HepG2 (cell line): ENCODE measurements at regions not wholly inside any gene's neighbourhood (a gene's known extent, or its start where the extent isn't known, plus 50 kb on each side); places are given as distances from the start of the nearest gene placed in this dataset.

Experiments
- ATAC-seq: fragments of 200-7000 bp; cut with Tn5 transposase; 3 replicates; pipeline ENCODE4 v1.9.1; 2020; ENCODE audit warnings: mild to moderate bottlenecking, moderate library complexity
- BruUV-seq: library from RNA; stranded (reverse); fragments of 400-500 nt; replicated peaks from 2 replicates; lab custom pipeline; 2021; lab: Mats Ljungman, UMichigan
- CTCF ChIA-PET: fragments of 300-600 bp; formaldehyde crosslinking; extraction: SDS; loops from one replicate; lab custom pipeline; 2021; ENCODE audit warnings: low total read pairs, inconsistent platforms, low intra/inter-chr PET ratio; lab: Yijun Ruan, JAX
- POLR2A ChIA-PET: fragments of 350-600 bp; sonication (Branson Sonifier 250); formaldehyde crosslinking; loops from one replicate; lab custom pipeline; 2020; ENCODE audit warnings: antibody characterized with exemption, inconsistent platforms; lab: Yijun Ruan, JAX
- DNase-seq: peaks from one replicate; pipeline ENCODE4 v3.0.0-alpha.2; 2015; ENCODE audit warnings: low spot score
- FAIRE-seq: peaks from 3 replicates; lab custom pipeline; 2011; peaks lifted over from hg19 to GRCh38; lab: Jason Lieb, UNC
- H2AFZ ChIP-seq: one replicate; pipeline ENCODE4 v1.6.1; 2011; ENCODE audit warnings: low read length, inconsistent platforms
- H3K27ac ChIP-seq: fragments of 300-600 bp; 3 replicates; pipeline ENCODE4 v1.8.0; 2011; ENCODE audit warnings: mixed run types, mild to moderate bottlenecking, mixed read lengths, low read length, inconsistent platforms; ENCODE audit not compliant: insufficient read depth; ENCODE audit errors: extremely low read length
- H3K27me3 ChIP-seq, 2 experiments: fragments of 200-600 bp in 1 of 2; 2 replicates in 1 of 2; 3 replicates in 1 of 2; pipeline versions ENCODE4 v1.6.0 to v1.8.0; 2011; ENCODE audit warnings: low read length in 2 of 2, mild to moderate bottlenecking in 2 of 2, moderate library complexity in 2 of 2, inconsistent platforms in 1 of 2; ENCODE audit not compliant: insufficient read depth in 2 of 2, control insufficient read depth in 1 of 2
- H3K36me3 ChIP-seq, 2 experiments: fragments of 200-600 bp in 1 of 2; replicated peaks in 1 of 2; 2 replicates in 1 of 2; 3 replicates in 1 of 2; pipeline versions ENCODE4 v1.5.1 to v1.8.0; 2011; ENCODE audit warnings: low read length in 2 of 2, inconsistent platforms in 1 of 2; ENCODE audit not compliant: insufficient read depth in 2 of 2, control insufficient read depth in 1 of 2
- H3K4me1 ChIP-seq: 2 replicates; pipeline ENCODE4 v1.5.1; 2012; ENCODE audit warnings: low read length, inconsistent platforms; ENCODE audit not compliant: insufficient read depth
- H3K4me2 ChIP-seq: 2 replicates; pipeline ENCODE4 v1.6.0; 2011; ENCODE audit warnings: low read depth, low read length, inconsistent platforms
- H3K4me3 ChIP-seq, 3 experiments: fragments of 200-600 bp in 1 of 3; sonication (generic), shearing (Covaris generic) in 1 of 3; replicated peaks in 1 of 3; 2 replicates each; pipeline ENCODE4 v1.5.1; 2011 to 2016; ENCODE audit warnings: low read length in 3 of 3, inconsistent platforms in 2 of 3, low read depth in 2 of 3, mild to moderate bottlenecking in 2 of 3, control low read depth in 1 of 3, mixed read lengths in 1 of 3; ENCODE audit not compliant: insufficient read depth in 1 of 3
- H3K79me2 ChIP-seq: one replicate; pipeline ENCODE4 v1.6.1; 2011; ENCODE audit warnings: low read length, inconsistent platforms; ENCODE audit not compliant: insufficient read depth
- H3K9ac ChIP-seq: 2 replicates; pipeline ENCODE4 v1.6.0; 2011; ENCODE audit warnings: mild to moderate bottlenecking, low read depth, low read length, inconsistent platforms; ENCODE audit not compliant: insufficient read depth
- H3K9me3 ChIP-seq: 2 replicates; pipeline ENCODE4 v1.5.1; 2012; ENCODE audit warnings: mild to moderate bottlenecking, low read length
- H4K20me1 ChIP-seq: 2 replicates; pipeline ENCODE4 v1.6.0; 2011; ENCODE audit warnings: inconsistent platforms, mild to moderate bottlenecking, low read length, moderate library complexity; ENCODE audit not compliant: insufficient read depth
- ARNTL ChIP-seq: sonication (generic); formaldehyde crosslinking; IDR thresholded peaks from 2 replicates; pipeline ENCODE4 v1.4.0; 2020; ENCODE audit warnings: mild to moderate bottlenecking, missing genetic modification reagents
- CCDC6 ChIP-seq: sonication (generic); formaldehyde crosslinking; IDR thresholded peaks from 2 replicates; pipeline ENCODE4 v1.8.1; 2022; ENCODE audit warnings: mild to moderate bottlenecking, missing genetic modification reagents, moderate library complexity
- HINFP ChIP-seq: sonication (generic); formaldehyde crosslinking; IDR thresholded peaks from 2 replicates; pipeline ENCODE4 v1.4.0; 2020; ENCODE audit warnings: low read depth, mild to moderate bottlenecking, missing genetic modification reagents
- IRX3 ChIP-seq: sonication (generic); formaldehyde crosslinking; IDR thresholded peaks from 2 replicates; pipeline ENCODE4 v1.8.1; 2023; ENCODE audit warnings: mild to moderate bottlenecking, low read depth, missing genetic modification reagents, borderline replicate concordance
- KDM1A ChIP-seq: IDR thresholded peaks from 2 replicates; pipeline ENCODE4 v1.6.1; 2016; ENCODE audit warnings: missing compliant biosample characterization
- PBX3 ChIP-seq: sonication (generic); formaldehyde crosslinking; IDR thresholded peaks from 2 replicates; pipeline ENCODE4 v1.8.1; 2023; ENCODE audit warnings: missing genetic modification reagents, inconsistent platforms, borderline replicate concordance
- ZFX ChIP-seq: sonication (generic); formaldehyde crosslinking; IDR thresholded peaks from 2 replicates; pipeline ENCODE4 v1.4.0; 2020; ENCODE audit warnings: mild to moderate bottlenecking, low read depth, missing genetic modification reagents, moderate library complexity
- ZNF260 ChIP-seq: sonication (generic); formaldehyde crosslinking; IDR thresholded peaks from 2 replicates; pipeline ENCODE4 v1.4.0; 2020; ENCODE audit warnings: missing genetic modification reagents, low read depth, mild to moderate bottlenecking, borderline replicate concordance
- ZNF446 ChIP-seq: sonication (generic); formaldehyde crosslinking; IDR thresholded peaks from 2 replicates; pipeline ENCODE4 v1.5.0; 2020; ENCODE audit warnings: mild to moderate bottlenecking, missing genetic modification reagents
- ZNF512B ChIP-seq: sonication (generic); formaldehyde crosslinking; IDR thresholded peaks from 2 replicates; pipeline ENCODE4 v1.5.1; 2020; ENCODE audit warnings: missing genetic modification reagents, mild to moderate bottlenecking, borderline replicate concordance
- ZNF589 ChIP-seq: sonication (generic); formaldehyde crosslinking; conservative IDR thresholded peaks from 2 replicates; pipeline ENCODE4 v1.8.0; 2022; ENCODE audit warnings: mild to moderate bottlenecking, moderate library complexity, missing genetic modification reagents
- WGBS: methylation state at CpG from one replicate; pipeline ENCODE4 v1.1.6; 2017; ENCODE audit warnings: low lambda C conversion rate; 5-methylcytosine and 5-hydroxymethylcytosine counted together
- in situ Hi-C: cut with HindIII; loops from 2 replicates; pipeline ENCODE4 v1.10.0; 2017; ENCODE audit warnings: low pct_unique_long_range_greater_than_20kb; ENCODE audit not compliant: extremely low pct_ligation_motif_present
- intact Hi-C: fragments of 100-400 bp; cut with micrococcal nuclease; formaldehyde crosslinking; loops from one replicate; pipeline ENCODE4 v1.10.0; 2022; ENCODE audit not compliant: unreplicated experiment

GRCh38 chr14:60356906-60357550 is 108.0 kb downstream of the PPM1A start (continued):
- TF ChIP-seq PBX3, result no peak
- TF ChIP-seq IRX3, result no peak
- no peak for TF ChIP-seq ZFX (CRISPR knock-in tag)
- no peak for TF ChIP-seq KDM1A
- TF ChIP-seq ZNF260 (CRISPR knock-in tag), result no peak
- no peak for TF ChIP-seq CCDC6 (CRISPR knock-in tag)
- no peak for TF ChIP-seq ZNF589
- TF ChIP-seq ZNF446 (CRISPR knock-in tag), result no peak

GRCh38 chr14:60357551-60358149 is 108.6 kb downstream of the PPM1A start:
- TF ChIP-seq ARNTL (CRISPR knock-in tag), result no peak
- TF ChIP-seq HINFP, result no peak
- TF ChIP-seq ZNF512B, result no peak
- FAIRE-seq (no peak), ATAC-seq (no peak), DNase-seq (no peak)
- H3K27me3 ChIP-seq, result 0 out of 5 replicates have a peak, but pooled peaks cover 0 to 3% of the 10 kb centered on the region in 2 experiments
- H3K79me2 ChIP-seq, result no peaks in the 10 kb centered on the region
- ChIA-PET POLR2A (no interaction called here), CTCF (no interaction called here)
- H2AFZ ChIP-seq, result no peak overlapping the region
- H3K36me3 ChIP-seq, result no peaks in the 10 kb centered on the region
- no peaks in the 10 kb centered on the region for H3K4me1 ChIP-seq
- no peak overlapping the region for H3K4me3 ChIP-seq
- no peaks in the 10 kb centered on the region for H4K20me1 ChIP-seq
- in situ Hi-C loops (no loop called here), intact Hi-C loops (no loop called here)
- H3K27ac ChIP-seq, result no peak overlapping the region
- 53% methylated on average over 3 of the region's 3 CpGs for WGBS
- H3K9me3 ChIP-seq, result no peaks in the 10 kb centered on the region
- H3K9ac ChIP-seq, result no peak overlapping the region
- no peak overlapping the region for H3K4me2 ChIP-seq
- BruUV-seq, result no TSS peak
